Neural cell (in vitro differentiated cells): ENCODE measurements at regions not wholly inside any gene's neighbourhood (a gene's known extent, or its start where the extent isn't known, plus 50 kb on each side); places are given as distances from the start of the nearest gene placed in this dataset.

Experiments used
- CTCF ChIP-seq: fragments of 450-650 bp; IDR thresholded peaks from 2 replicates; pipeline ENCODE4 v1.5.1; 2014; ENCODE audit warnings: antibody characterized with exemption, mild to moderate bottlenecking, moderate library complexity; ENCODE audit not compliant: poor library complexity, severe bottlenecking
- POLR2AphosphoS5 ChIP-seq: IDR thresholded peaks from 2 replicates; pipeline ENCODE4 v1.6.1; 2012
- TAF1 ChIP-seq: IDR thresholded peaks from 2 replicates; pipeline ENCODE4 v1.6.1; 2012; ENCODE audit warnings: low read depth

GRCh38 chr1:58340185-58340584, 206.3 kb downstream of the OMA1 start:
- no peak for TF ChIP-seq CTCF
- TF ChIP-seq POLR2AphosphoS5, result no peak
- no peak for TF ChIP-seq TAF1
